ENCODE measurements at regions not wholly inside any gene's neighbourhood (a gene's known extent, or its start where the extent isn't known, plus 50 kb on each side); places are given as distances from the start of the nearest gene placed in this dataset.

- ChIA-PET CTCF (no interaction called here), POLR2A (no interaction called here)
- H3K4me1 ChIP-seq, result no peaks in the 10 kb centered on the region
- peaks cover 2% of the 10 kb centered on the region; the same call in 1 of the 3 replicates for H3K9me3 ChIP-seq
- H3K27ac ChIP-seq, result no peak overlapping the region
- ATAC-seq, result no peak
- H3K4me3 ChIP-seq, result no peak overlapping the region
- FAIRE-seq, result no peak
- DNase-seq (ENCODE audit: low read depth in 1 of 2, low spot score in 1 of 2), result no peak
- no peak overlapping the region for H3K4me2 ChIP-seq
- WGBS (ENCODE audit: missing lambda C conversion rate), result 25% methylated on average over 2 of the region's 2 CpGs
- no peak for TF ChIP-seq CTCF (IDR thresholded peaks at IDR 0.05)
- no peak for TF ChIP-seq KDM1A (IDR thresholded peaks at IDR 0.05; ENCODE audit: low read depth)
- no peak for TF ChIP-seq EP300 (IDR thresholded peaks at IDR 0.05)
- no peak for TF ChIP-seq HDAC2 (IDR thresholded peaks at IDR 0.05)
- TF ChIP-seq POLR2AphosphoS2 (conservative IDR thresholded peaks at IDR 0.05; ENCODE audit: low read length), result no peak
- no peak for TF ChIP-seq HES2 (IDR thresholded peaks at IDR 0.05)
- TF ChIP-seq ZSCAN20 (CRISPR knock-in tag; IDR thresholded peaks at IDR 0.05), result no peak
- TF ChIP-seq JUN (IDR thresholded peaks at IDR 0.05), result no peak
- TF ChIP-seq FOSB (CRISPR knock-in tag; IDR thresholded peaks at IDR 0.05), result no peak
- no peak for TF ChIP-seq JUNB (IDR thresholded peaks at IDR 0.05)
- no peak for TF ChIP-seq FOXS1 (CRISPR knock-in tag; IDR thresholded peaks at IDR 0.05)
- TF ChIP-seq NPAS2 (CRISPR knock-in tag; IDR thresholded peaks at IDR 0.05; ENCODE audit: borderline replicate concordance), result no peak
- no peak for TF ChIP-seq TFCP2L1 (CRISPR knock-in tag; IDR thresholded peaks at IDR 0.05)
- TF ChIP-seq MAZ (IDR thresholded peaks at IDR 0.05; ENCODE audit: borderline replicate concordance, low read depth, low read length), result no peak
- no peak for TF ChIP-seq CBX2 (IDR thresholded peaks at IDR 0.05; ENCODE audit: borderline replicate concordance, low read depth)
- TF ChIP-seq EHF (CRISPR knock-in tag; IDR thresholded peaks at IDR 0.05), result no peak
These were observed 415.5 kb upstream of the SORCS1 start for GRCh38 chr10:107579970-107580369.

DNA sequence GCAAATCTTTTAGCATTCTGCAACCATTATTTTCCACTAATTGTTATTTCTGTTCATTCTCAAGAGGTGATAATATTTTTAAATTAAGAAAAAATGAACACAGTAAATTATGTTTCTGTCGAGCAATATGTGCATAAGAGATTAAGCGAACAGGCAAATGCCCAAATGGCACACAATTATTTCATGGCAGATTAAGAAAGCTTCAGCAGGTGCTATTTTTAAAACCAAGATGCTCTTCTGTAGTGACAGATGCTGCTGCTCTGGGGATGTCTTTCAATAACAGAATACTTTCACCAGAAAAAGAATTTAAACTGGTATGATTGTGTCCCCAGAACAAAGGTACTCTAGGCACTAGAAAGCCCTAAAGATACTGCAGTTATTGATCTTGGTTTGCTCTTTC, 412.7 kb upstream of the SORCS1 start:
- FAIRE-seq, result no peak
- TF ChIP-seq RARB (CRISPR knock-in tag; IDR thresholded peaks at IDR 0.05), result no peak
- TF ChIP-seq, protein P1, sequence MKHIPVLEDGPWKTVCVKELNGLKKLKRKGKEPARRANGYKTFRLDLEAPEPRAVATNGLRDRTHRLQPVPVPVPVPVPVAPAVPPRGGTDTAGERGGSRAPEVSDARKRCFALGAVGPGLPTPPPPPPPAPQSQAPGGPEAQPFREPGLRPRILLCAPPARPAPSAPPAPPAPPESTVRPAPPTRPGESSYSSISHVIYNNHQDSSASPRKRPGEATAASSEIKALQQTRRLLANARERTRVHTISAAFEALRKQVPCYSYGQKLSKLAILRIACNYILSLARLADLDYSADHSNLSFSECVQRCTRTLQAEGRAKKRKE (CRISPR knock-in tag; IDR thresholded peaks at IDR 0.05; ENCODE audit: low read depth), result no peak
- TF ChIP-seq ZFP36 (IDR thresholded peaks at IDR 0.05; ENCODE audit: borderline replicate concordance, partially characterized antibody), result no peak
- TF ChIP-seq FOXS1 (CRISPR knock-in tag; IDR thresholded peaks at IDR 0.05), result no peak
- no peak for TF ChIP-seq EHF (CRISPR knock-in tag; IDR thresholded peaks at IDR 0.05)
- no peak for TF ChIP-seq CHD2 (IDR thresholded peaks at IDR 0.05; ENCODE audit: low read length, partially characterized antibody)
- TF ChIP-seq CTCF (IDR thresholded peaks at IDR 0.05), result no peak
- no peak for TF ChIP-seq JUNB (IDR thresholded peaks at IDR 0.05)
- TF ChIP-seq, protein P2, sequence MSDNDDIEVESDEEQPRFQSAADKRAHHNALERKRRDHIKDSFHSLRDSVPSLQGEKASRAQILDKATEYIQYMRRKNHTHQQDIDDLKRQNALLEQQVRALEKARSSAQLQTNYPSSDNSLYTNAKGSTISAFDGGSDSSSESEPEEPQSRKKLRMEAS (IDR thresholded peaks at IDR 0.05), result no peak
- POLR2A ChIA-PET, result no interaction called here
- no peak overlapping the region for H3K27ac ChIP-seq
- no peaks in the 10 kb centered on the region for H3K4me1 ChIP-seq
- no peak overlapping the region for H3K4me2 ChIP-seq
- 2% methylated on average over 2 of the region's 2 CpGs for WGBS (ENCODE audit: missing lambda C conversion rate)
- no peak for DNase-seq (ENCODE audit: low read depth in 1 of 2, low spot score in 1 of 2)
- H3K4me3 ChIP-seq, result no peak overlapping the region
- H3K9me3 ChIP-seq, result peaks cover 2% of the 10 kb centered on the region; the same call in 1 of the 3 replicates
- CTCF ChIA-PET, result no interaction called here
- ATAC-seq, result no peak
